NCI-H1417 (cell line): ENCODE measurements at regions not wholly inside any gene's neighbourhood (a gene's known extent, or its start where the extent isn't known, plus 50 kb on each side); places are given as distances from the start of the nearest gene placed in this dataset.
"Not testable (repeated sequence)": the region's sequence is repeated elsewhere in the genome, so short reads cannot be mapped to it uniquely, and the experiment has no call there.

ENCODE experiments used
- DNase-seq, 3 experiments: peaks; one replicate each; lab custom pipeline; 2025; lab: John Stamatoyannopoulos, UW

DNA sequence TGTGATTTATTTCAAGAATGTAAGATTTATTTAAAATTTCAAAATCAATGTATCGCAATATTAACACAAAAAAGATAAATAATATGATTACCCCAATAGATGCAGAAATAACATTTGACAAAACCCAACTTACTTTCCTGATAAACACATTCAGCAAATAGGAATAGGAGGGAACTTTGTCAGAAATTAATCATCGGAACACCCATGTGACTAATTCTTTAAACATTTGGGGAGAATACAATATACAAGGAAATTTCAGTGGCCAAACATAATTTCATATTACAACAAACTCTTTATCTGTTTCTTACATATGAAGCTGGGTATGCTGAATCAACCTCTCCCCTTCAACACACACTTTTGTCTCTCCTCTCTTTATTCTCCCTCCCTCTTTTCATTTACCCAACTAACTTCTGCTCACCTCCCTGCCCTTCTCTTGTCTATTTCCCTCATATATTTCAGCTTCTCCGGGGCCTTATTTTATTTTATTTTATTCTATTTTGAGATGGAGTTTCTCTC, 309.6 kb upstream of the CNTNAP5 start:
- DNase-seq: no peak

DNA sequence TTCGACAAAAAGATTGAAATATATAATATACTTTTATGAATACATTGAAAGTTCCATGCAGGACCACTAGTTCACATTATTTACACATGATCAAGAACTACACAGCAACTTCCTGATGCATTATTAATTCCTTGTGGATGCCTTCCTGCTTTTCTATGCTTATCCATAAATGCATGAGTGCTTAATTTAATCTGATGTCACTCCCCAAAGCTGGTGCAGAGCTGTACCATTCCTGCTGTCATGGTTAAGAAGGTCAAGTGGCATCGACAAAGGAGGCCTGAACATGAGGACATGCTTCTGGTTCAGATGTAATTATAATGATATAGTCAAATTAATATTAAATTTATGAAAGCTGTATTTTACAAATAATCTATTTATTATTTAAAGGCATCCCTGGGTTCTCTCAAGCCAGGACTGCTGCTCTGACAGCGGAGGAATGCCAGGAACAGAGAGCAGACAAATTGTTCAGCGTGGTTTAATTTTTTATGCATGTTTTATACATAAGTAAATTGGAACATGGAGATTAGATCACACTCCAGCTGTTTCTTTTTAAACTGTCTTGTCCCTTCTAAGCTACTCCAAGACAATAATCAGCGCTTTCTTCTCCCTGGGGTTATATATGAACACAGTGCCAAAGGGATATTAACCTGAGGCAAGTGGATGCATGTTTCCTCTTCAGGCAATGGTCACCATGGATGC, 307.3 kb upstream of the CNTNAP5 start:
- no peak for DNase-seq

DNA sequence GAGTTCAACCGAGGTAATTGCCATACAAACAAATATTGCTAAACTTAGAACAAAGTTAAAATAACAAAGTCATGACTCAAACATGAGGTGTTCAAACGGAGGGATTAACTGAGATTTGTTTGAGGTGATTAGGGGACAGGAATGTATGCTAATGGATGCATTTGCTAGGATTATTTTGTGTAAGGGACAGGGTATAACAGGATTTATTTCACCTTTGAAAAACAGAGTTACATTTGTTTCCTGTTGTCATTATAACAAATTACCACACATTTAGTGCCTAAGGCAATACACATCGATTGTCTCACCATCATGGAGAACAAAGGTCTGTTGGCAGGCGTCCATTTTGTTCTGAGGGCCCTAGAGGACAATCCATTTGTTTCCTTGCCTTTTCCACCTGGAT, 304.3 kb upstream of the CNTNAP5 start:
- peak in 2 of 3 experiments; percentile 5 to 48 for DNase-seq

DNA sequence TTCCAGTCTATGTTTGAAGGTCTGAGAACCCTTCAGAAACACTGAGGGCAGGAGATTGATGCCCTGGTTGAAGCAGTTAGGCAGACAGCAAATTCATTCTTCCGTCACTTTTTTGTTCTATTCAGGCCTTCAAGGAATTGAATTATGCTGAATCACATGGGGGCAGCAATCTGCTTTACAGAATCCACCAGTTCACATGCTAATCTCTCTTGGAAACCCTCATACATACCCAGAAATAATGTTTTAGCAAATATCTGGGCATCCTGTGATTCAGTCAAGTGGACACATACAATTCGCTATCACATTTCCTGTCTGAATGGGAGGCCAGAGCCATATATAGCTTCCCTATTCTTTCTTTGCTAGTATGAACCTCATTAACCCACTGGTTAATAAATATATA, 301.4 kb upstream of the CNTNAP5 start:
- DNase-seq: no peak

DNA sequence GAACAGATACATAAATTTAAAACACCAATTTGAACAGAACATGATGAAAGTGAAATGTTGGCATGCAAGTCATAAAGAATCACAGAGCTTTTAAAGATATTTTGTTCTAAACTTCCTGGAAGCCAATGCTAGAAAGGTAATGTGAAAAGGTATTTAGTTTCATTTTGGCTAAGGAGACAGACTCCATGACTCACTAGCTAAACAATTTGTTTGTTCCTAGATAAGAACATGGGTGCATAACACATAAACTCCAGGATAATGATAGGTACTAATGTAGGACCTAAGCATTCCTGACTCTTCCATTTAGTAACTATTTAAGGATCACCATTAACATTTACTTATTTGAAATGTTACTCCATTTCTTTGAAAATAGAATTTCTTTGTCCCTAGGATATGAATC, 292.5 kb upstream of the CNTNAP5 start:
- DNase-seq: no peak

DNA sequence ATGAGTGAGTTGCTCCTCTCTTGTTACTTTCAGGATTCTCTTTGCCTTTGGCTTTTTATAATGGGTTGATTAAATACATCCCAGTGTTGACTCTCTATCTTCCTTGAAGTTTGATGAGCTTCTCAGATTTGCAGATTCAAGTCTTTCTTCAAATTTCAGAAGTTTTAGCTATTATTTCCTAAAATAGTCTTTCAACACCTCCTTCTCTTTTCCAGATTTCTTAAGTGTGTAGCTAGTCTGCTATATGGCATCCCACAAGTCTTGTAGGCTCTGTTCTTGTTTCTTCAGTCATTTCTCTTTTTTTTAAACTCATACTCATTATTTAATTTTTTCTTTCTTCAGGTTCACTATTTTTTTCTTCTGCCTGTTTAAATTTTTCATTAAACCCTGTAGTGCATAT, 287.7 kb upstream of the CNTNAP5 start:
- no peak for DNase-seq

DNA sequence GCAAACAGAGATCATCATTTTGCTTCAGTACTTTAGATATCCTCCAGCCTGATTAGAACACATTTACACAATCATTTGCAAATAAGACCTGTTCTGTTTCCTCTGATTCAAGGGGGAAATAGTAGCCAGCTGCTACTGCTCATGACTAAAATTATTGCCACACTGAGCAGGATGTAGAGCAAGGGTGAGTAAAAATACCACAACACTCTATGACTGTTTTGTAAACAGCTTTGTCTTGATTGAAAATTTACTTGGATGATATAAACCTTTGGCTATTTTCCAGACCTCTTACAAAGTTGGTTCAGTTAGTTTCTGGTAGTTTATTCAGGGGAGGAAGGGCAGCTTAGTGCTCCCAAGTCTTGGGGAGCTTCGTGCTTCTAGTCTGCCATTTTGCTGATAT, 286.4 kb upstream of the CNTNAP5 start:
- DNase-seq: no peak

DNA sequence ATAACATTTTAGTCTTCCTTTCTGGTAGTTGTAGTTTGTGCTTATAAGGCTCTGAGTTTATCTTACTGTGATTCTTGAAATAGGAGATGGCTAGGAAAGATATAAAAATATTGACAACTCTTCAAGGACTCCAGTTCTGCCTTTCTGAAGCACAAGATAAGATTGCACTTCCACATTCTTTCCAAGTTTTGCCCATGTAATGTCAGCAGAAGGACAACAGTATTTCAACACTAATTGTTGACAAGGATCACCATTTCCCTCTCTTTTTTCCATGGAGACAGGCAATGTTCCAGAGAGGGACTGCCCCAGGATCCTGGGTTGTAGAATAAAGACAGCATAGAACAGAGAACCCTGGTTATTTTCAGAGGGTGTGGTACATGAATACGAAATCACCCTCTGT, 279.1 kb upstream of the CNTNAP5 start:
- no peak for DNase-seq

DNA sequence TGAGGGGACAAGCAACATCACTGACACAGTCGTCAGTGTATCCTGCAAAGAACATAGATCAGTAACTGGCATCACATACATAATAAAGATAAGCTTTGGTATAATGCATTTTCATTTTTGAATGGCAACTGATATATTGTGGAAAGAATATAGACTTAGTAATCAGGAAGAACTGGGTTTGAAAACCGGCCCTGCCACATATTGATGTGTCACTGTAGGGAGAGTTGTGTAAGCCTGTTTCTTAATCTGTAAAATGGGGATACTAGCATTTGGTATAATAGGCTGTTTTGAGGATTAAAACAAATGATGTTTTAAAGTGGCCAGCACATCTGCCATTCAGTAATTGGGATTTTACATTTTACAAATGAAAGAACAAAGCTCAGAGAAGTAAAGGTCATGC, 277.8 kb upstream of the CNTNAP5 start:
- DNase-seq: no peak

DNA sequence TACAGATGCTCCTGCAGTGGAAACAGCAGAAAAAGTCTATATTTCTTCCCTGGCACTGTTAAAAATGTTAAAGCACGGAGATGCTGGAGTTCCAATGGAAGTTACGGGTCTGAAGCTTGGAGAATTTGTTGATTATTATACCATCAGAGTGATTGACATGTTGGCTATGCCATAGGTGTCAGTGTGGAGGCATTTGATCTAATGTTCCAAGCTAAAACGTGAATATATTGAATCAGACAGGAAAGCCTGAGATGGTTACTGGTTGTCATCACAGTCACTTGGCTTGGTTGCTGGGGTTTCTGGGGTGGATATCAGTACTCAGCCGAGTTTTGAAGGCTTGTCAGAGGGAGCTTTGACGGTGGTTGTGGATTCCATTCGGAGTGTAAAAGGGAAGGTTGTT, 262.9 kb upstream of the CNTNAP5 start:
- DNase-seq: no peak

DNA sequence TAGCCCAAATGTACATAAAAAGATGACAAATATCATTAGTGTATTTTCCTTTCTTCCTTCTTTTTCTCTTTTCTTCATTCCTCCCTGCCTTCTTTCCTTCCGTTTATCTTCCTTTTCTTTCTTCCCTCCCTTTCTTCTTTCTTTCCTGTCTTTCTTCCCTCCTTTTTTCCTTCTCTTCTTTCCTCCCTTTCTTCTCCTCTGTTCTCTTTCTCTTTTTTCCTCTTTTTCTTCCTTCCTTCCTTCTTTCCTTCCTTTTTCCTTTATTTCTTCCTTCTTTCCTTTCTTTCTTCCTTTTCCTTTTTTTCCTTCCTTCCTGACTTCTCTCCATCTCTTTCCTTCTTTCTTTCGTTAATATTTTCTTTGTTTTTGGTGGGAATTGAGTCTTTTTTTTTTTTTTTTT, 256.9 kb upstream of the CNTNAP5 start:
- DNase-seq: no peak

DNA sequence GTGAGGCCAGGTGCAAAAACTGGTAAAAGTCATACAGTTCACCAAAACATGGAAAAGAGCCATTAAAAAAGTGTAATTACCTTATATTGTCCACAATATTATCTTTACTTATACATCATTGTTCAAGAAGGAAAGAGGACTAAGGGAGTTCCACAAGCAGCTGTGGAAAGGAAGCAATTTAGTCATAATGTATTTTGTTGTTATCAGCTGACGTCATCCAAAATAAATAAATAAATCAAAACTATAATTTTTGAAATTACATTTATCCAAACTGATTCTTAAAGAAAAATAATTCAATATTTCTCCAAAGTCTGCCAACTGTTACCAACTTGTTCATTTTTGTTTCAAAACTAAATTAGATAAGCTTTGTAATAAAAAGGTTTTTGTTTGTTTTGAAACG, 256.1 kb upstream of the CNTNAP5 start:
- no peak for DNase-seq

DNA sequence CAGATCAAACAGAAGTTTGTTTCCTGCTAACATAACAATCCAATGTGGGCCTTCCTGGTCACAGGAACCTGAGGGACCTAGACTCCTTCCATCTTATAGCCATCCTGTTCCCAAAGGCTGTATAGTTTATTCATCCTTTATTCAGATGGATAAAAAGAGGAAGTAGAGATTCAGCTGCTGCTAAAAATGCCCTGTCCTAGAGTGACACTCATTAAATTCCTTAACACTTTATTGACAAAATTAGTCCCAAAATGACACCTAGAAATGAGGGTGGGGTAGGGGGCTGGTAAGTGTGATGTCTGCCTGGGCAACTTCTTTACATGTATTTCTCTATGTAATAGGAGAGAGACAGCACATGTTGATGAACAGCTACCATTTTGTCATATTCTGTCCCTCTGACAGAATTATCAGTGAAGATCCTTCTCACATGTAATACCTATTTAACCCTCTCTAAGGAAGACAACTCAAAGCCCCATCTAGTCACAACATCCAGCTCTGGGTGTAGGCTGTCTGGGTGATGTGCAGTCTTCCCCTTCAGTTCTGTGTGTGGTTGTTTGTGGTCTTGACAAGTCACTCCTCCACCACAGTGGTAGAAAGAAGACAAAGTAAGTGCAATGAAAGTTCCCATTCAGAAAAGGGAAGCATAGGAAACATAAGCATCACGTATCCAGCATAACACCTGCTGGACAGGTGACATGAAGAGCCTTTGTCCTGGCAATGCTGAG, 253.9 kb upstream of the CNTNAP5 start:
- DNase-seq: no peak

DNA sequence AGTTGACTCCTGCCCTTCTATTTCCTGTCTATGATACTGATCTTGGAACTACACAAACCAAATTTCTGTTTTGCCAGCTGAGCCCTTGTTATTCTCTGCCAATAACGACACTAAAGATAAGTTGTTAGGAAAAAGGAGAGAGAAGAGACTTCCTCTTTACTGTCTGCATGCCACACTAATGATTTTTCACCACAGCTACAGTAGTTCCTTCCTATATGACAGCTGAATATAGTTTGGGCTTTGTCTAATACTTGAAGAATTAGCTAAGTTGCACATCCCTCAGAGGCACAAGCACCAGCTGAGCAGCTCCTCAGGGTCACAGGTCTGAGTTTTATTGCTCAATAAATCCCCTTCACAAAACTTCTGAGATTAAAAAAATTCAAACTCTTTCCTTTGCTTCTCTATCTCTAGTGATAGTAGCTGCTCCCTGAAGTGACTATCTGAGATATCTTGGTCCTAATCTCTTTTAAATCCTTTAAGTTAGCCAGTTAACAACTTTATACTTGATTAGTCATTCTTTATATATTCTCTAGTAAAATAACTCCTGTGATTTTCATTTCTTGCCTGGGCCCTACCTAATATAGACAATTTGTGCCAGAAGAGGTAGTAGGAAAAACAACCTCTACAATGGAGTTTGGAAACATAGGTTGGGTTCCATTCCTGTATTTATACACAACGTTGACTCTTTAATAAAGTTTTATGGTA, 253.0 kb upstream of the CNTNAP5 start:
- no peak for DNase-seq

DNA sequence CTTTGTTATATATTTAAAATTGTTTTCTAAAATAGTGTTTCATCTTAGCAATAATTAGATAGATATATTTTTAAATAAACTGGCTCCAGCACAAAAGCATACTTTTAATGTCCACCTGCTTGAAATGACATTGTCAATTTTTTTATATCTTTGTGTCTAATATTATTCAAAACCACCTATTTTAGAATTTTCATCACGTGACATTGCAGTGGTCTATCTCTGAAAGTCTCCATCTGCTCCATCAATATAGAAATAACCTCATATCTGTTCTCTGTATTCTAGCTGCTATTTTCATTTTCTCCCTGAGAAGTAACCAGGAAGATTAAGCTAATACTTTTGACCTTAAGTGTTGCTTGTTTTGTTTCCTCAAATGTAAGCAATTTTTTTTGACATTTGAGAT, 248.0 kb upstream of the CNTNAP5 start:
- DNase-seq: no peak

DNA sequence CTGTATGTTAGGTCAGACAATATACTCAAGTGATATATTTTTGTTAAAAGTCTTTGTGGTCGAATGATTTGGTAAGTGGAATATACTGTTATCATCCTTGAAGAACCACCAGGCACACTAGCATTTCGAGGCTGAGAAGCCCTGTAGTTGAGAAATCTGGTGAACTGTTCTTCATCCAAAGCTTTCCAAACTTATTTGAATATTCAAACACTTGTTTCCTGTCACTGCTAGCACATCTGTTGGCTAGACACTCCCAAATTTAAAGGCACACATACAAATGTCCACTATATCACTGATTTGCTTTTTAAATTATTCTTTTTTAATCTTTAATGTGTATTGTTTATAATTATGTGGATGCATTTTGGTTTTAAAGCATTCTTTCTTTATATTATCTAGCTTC, 241.9 kb upstream of the CNTNAP5 start:
- DNase-seq: no peak

DNA sequence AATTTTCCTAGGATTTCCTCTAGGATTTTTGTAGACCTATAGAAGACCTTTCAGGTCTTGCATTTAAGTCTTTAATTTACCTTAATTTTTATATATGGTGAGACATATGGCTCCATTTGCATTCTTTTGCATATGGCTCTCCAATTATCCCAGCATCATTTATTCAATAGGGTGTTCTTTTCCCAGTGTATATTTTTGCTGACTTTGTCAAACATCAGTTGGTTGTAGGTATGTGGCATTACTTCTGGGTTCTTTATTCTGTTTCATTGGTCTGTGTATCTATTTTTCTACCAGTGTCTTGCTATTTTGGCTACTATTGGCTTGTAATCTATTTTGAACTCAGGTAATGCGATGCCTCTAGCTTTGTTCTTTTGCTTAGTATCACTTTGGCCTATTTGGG, 239.8 kb upstream of the CNTNAP5 start:
- DNase-seq: no peak

DNA sequence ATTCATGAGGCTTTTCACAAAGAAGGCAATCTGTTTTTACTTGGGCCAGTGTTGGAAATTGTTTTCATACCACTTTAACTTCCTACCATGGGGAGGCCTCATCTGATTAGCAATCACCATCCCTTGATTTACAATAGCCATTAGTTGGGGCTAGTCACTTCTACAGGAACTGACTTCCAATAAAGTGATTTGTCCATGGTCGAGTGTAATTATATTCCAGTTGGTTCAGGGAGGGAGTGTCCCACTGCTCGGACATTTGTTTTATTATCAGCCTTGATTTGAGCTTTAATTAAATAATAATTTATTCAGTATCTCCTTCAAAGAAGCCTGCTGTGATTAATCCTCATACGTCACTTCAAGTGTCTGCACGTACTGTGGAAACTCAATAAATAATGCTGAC, 233.9 kb upstream of the CNTNAP5 start:
- no peak for DNase-seq

DNA sequence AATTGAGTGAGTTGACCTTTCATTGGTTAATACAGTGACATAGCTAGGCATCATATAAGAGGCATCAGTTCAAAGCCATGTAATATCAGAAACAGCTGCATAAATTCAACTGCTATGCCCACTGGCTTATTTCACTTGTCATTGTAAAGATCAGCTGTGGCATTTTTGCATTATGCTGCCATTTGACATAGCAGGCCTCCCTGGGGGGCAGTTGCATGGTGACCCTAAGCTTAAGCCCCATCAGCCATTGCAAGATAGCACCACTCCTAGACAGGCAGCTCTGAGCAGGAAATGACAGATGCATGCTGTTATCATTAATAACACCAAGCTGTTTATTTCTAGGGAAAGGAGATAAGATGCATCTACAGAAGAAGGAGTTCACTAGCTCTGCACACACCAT, 233.4 kb upstream of the CNTNAP5 start:
- no peak for DNase-seq

DNA sequence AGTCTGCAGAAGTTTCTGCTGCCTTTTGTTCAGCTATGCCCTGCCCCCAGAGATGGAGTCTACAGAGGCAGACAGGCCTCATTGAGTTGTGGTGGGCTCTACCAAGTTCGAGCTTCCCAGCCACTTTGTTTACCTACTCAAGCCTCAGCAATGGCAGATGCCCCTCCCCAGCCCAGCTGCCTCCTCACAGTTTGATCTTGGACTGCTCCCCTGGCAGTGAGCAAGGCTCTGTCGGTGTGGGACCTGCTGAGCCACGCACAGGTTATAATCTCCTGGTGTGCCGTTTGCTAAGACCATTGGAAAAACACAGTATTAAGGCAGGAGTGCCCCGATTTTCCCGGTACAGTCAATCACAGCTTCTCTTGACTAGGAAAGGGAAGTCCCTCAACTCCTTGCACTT, 221.0 kb upstream of the CNTNAP5 start:
- not testable (repeated sequence) for DNase-seq

DNA sequence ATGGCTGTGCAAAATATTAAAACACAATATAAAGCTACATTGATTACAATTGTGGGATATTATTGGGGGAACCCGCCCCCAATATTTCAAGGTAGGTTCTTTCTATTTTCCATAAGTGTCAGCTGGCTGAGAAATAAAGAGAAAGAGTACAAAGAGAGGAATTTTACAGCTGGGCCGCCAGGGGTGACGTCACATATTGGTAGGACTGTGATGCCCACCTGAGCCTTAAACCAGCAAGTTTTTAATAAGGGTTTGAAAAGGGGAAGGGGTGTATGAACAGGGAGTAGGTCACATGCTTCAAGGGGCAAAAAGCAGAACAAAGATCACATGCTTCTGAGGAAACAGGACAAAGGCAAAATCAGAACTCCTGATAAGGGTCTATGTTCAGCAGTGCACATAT, 219.3 kb upstream of the CNTNAP5 start:
- not testable (repeated sequence) for DNase-seq

DNA sequence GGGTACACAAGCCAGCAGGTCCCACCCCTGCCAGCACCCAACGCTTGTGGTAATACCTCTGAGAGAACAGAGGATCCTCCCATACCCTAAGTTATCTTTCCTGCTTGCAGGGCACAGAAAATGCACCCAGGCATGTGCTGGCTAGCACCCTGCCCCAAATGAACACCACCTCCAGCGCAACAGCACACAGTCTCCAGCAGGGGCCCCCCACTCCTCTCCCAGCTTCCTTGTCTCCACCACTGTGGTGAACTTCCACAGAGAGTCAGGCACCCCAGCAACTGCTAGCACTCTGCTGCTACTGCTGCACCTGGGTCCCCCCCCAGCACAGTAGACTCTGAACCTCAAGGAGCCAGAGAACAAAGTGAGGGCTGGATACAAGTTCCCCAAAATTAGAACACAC, 216.8 kb upstream of the CNTNAP5 start:
- no peak for DNase-seq

DNA sequence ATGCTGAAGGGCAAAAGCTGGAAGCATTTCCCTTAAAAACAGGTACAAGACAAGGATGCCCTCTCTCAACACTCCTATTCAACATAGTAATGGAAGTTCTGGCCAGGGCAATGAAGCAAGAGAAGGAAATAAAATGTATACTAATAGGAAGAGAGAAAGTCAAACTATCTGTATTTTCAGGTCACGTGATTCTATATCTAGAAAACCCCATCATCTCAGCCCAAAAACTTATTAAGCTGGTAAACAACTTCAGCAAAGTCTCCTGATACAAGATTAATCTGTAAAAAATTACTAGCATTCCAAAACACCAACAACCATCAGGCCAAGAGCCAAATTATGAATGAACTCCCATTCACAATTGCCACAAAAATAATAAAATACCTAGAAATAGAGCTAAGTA, 213.2 kb upstream of the CNTNAP5 start:
- no peak for DNase-seq
